NOMO-1 treated with dmso at 0.1 percent for 144 hours (cell line): ENCODE measurements at regions not wholly inside any gene's neighbourhood (a gene's known extent, or its start where the extent isn't known, plus 50 kb on each side); places are given as distances from the start of the nearest gene placed in this dataset.
"Not testable (repeated sequence)": the region's sequence is repeated elsewhere in the genome, so short reads cannot be mapped to it uniquely, and the experiment has no call there.

Source experiments
- DNase-seq: peaks from one replicate; lab custom pipeline; 2025; ENCODE audit not compliant: unreplicated experiment; lab: John Stamatoyannopoulos, UW

GRCh38 chr18:30469091-30469490 lies 573.5 kb downstream of the DSC3 start:
- DNase-seq, result no peak

GRCh38 chr18:30465096-30465495 lies 577.4 kb downstream of the DSC3 start:
- peak; percentile 73 for DNase-seq

GRCh38 chr18:30457156-30457555 lies 585.4 kb downstream of the DSC3 start:
- DNase-seq, result no peak

- DNase-seq, result no peak
Measured at GRCh38 chr18:30455741-30456140, 586.8 kb downstream of the DSC3 start.

- DNase-seq, result no peak
Measured at GRCh38 chr18:30454920-30455319, 587.6 kb downstream of the DSC3 start.

GRCh38 chr18:30451981-30452380 lies 590.6 kb downstream of the DSC3 start:
- no peak for DNase-seq

- DNase-seq, result no peak
Measured at GRCh38 chr18:30450927-30451326, 591.6 kb downstream of the DSC3 start.

- DNase-seq, result no peak
Measured at GRCh38 chr18:30446605-30447004, 595.9 kb downstream of the DSC3 start.

- no peak for DNase-seq
Measured at GRCh38 chr18:30444544-30444943, 598.0 kb downstream of the DSC3 start.

GRCh38 chr18:30440351-30440750 lies 602.2 kb downstream of the DSC3 start:
- DNase-seq, result no peak

GRCh38 chr18:30439174-30439573 lies 603.4 kb downstream of the DSC3 start:
- DNase-seq, result no peak

- no peak for DNase-seq
Measured at GRCh38 chr18:30432349-30432748, 610.2 kb downstream of the DSC3 start.

DNA sequence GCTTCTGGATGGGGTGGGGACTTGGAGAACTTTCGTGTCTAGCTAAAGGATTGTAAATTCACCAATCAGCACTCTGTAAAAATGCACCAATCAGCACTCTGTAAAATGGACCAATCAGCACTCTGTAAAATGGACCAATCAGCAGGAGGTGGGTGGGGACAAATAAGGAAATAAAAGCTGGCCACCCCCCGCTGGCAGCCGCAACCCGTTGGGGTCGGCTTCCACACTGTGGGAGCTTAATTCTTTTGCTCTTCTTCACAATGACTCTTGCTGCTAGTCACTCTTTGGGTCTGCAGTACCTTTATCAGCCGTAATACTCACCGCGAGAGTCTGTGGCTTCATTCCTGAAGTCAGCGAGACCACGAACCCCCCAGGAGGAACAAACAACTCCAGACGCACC lies 623.1 kb downstream of the DSC3 start:
- not testable (repeated sequence) for DNase-seq

GRCh38 chr18:30415903-30416302 lies 626.6 kb downstream of the DSC3 start:
- DNase-seq, result no peak

DNA sequence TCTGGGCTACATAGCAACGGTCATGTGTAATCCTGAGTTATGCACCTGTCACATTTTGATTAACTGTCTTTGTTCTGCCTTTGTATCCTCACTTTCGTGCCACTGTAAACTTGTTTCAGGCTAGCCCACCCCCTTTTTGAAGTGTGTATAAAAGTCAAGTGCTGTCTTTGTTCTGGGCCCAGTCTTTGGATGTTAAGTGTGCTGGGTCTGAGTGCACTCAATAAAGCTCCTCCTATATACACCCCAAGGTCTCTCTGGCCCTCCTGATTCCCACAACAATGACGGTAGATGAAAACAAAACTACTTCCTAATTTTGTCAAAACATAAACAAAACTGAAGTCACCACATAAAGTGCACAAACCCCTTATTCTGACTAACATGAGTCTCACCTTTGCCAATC lies 633.4 kb downstream of the DSC3 start:
- DNase-seq, result no peak

- DNase-seq, result peak; percentile 75
Measured at GRCh38 chr18:30406728-30407127, 635.8 kb downstream of the DSC3 start.

DNA sequence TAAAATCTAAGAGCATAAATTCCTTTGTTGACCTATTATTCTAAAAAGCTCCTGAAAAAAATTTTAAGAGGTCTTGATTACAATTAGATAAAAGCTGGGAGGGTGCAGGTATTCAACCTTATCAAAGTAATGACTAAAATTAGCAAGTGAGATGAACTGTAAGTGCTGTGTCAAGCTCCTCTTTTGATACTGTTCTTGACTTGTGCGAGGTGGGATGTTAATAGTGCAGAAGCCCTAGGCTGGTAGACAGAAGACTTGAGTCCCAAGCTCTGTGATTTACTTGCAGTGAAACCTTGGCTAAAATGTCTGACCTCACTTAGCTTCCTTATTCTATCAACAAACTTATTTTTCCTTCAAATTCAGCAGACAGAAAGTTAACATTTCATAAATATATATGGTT lies 637.5 kb downstream of the DSC3 start:
- no peak for DNase-seq

DNA sequence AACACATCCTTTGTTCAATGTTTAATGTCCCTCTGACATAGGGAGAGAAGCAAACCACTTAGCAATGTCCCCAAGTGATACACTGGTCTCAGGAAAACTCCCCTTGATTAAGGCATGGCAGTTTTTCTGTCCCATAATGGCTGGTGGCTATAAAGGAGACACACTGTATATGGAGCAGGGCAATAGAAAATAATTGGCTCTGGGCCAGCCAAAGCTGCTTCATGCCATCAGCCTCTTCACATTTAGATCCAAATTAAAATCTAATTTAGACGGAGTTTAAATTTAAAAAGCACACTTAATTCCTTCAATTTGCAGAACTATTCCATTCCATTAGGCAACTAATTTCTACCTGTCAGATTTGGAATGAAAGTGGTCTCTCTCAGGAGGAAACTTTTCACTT lies 638.1 kb downstream of the DSC3 start:
- DNase-seq, result no peak

DNA sequence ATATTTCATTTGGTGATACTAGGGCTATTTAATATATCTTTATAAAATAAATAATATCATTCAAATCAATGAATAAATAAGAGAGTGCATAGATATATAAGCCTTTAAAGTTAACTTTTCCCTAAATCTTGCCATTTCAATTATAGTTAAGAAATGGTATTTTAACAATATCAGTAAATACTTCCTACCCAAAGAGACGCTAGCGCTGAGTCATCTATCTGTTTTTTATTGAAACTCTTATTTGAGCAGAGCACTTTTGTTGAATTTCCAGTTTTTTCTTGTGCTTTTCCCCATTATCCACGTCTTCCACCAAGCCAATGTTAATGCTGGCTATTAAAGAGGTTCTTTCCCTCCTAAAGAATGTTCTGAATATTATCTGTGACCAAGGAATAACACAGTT lies 639.3 kb downstream of the DSC3 start:
- DNase-seq, result no peak

GRCh38 chr18:30387401-30387800 lies 655.1 kb downstream of the DSC3 start:
- no peak for DNase-seq

GRCh38 chr18:30386624-30387023 lies 655.9 kb downstream of the DSC3 start:
- no peak for DNase-seq

DNA sequence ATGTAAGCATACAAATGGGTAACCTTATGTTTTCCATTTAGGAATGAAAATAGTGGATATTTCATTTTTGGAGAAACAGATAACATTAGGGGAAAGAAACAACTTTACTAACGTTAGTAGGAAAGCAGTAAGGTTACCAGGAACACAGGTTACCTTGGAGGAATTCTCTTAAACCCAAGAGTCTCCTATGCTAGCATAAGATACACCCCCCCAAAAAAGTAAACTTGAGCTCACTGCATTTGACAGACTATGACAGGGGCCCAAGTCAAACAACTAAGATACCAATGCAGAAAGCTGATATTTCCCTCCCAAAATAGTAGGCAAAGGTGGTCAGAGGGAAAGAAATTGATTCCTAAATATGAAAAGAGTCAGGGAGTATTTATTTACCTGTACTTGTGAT lies 656.9 kb downstream of the DSC3 start:
- DNase-seq, result no peak

GRCh38 chr18:30381826-30382225 lies 660.7 kb downstream of the DSC3 start:
- no peak for DNase-seq

DNA sequence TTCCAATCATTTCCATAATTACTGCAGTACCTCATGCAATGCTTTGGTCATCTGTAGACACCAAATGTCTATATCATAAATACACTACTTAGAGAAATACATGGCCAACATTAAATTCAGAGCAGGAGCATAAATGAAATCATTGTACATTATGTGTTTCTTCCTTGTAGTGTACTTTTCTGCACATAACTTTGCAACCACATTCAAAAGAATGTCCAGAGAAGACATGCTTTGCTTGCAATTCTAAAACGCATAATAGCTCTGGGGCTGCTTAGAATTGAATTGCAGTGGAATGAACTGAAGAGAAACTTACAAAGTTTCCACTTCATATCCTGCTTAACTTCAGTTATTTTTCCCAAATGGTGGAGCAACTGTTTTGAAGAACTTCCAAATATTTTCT lies 664.4 kb downstream of the DSC3 start:
- DNase-seq, result no peak
